Vagina (tissue), 2 donors: ENCODE measurements at regions not wholly inside any gene's neighbourhood (a gene's known extent, or its start where the extent isn't known, plus 50 kb on each side); places are given as distances from the start of the nearest gene placed in this dataset.

Experiments
- DNase-seq, 2 donors: peaks; one replicate each; pipeline ENCODE4 v3.0.0-alpha.2; 2017; ENCODE audit errors: extremely low spot score in 2 of 2
- H3K27ac ChIP-seq: fragments of 200-600 bp; sonication (generic); one replicate; pipeline ENCODE4 v1.5.1; 2019
- H3K27me3 ChIP-seq: fragments of 200-600 bp; sonication (generic); one replicate; pipeline ENCODE4 v1.5.1; 2019
- H3K36me3 ChIP-seq, 2 donors: fragments of 200-600 bp; sonication (generic); one replicate each; pipeline ENCODE4 v1.5.1; 2017 to 2019
- H3K4me1 ChIP-seq: fragments of 200-600 bp; sonication (generic); one replicate; pipeline ENCODE4 v1.5.1; 2019
- H3K4me3 ChIP-seq, 2 donors: fragments of 200-600 bp; sonication (generic); 1 replicate in 1 of 2; 2 replicates in 1 of 2; pipeline ENCODE4 v1.5.1; 2016 to 2019
- H3K9me3 ChIP-seq: fragments of 200-600 bp; sonication (generic); one replicate; pipeline ENCODE4 v1.5.1; 2019
- POLR2A ChIP-seq, 2 donors: fragments of 450-650 bp; IDR thresholded peaks; one replicate each; pipeline ENCODE4 v1.6.1; 2017; ENCODE audit warnings: antibody characterized with exemption in 2 of 2, mild to moderate bottlenecking in 2 of 2, moderate library complexity in 2 of 2
- POLR2AphosphoS5 ChIP-seq, 2 donors: sonication (generic); formaldehyde crosslinking; IDR thresholded peaks; one replicate each; pipeline ENCODE4 v1.9.0; 2017; ENCODE audit warnings: antibody characterized with exemption in 2 of 2, mild to moderate bottlenecking in 2 of 2, low read depth in 1 of 2; ENCODE audit not compliant: insufficient read depth in 1 of 2
- intact Hi-C: fragments of 100-400 bp; cut with DNase I; formaldehyde crosslinking; loops from one replicate; pipeline ENCODE4 v1.15.1; 2023
- TF ChIP-seq, protein P1 (sequence below), 3 experiments: fragments of 450-650 bp in 2 of 3; fragments of 200-600 bp in 1 of 3; sonication (generic) in 1 of 3; IDR thresholded peaks; one replicate each; pipeline ENCODE4 v1.5.1; 2017 to 2019; ENCODE audit warnings: antibody characterized with exemption in 3 of 3, mild to moderate bottlenecking in 2 of 3, moderate library complexity in 2 of 3

DNA sequence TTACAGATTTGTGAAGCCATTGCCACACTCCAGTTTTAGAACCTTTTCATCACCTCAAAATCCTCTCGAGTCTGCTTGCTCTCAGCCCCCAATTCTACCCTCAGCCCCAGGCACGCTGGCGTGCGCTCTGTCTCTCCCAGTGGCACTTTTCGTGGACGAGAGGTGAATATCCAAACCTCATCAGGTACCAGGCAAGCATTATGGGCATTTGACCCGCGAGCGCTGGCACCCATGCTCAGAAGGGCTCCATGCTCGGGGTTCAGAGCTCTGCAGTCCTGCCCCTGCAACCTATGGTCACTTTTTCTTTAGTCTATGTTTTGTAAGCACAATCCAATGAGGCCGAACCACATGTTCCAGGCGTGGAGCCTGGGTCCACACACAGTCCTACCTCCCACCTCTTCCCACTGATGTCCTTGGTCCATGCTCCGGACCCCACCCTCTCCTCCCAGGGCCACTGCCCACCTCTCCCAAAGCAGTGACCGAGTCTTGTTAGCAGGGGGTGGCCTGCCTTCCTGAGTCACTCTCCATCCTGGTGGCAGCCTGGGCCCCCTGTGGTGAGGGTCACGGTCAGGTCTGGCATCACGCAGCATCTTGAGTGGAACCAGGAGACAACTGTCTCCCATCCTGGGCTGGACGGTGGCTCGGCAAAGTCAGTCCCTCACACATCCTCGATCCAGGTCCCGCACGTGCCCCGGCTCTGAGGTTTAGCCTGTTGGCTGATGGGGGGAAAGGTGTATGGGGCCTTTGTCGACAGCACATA lies 256.9 kb downstream of the NDUFA10 start:
- intact Hi-C loops: no loop called here
- DNase-seq: no peak
- no peak overlapping the region for H3K4me3 ChIP-seq

DNA sequence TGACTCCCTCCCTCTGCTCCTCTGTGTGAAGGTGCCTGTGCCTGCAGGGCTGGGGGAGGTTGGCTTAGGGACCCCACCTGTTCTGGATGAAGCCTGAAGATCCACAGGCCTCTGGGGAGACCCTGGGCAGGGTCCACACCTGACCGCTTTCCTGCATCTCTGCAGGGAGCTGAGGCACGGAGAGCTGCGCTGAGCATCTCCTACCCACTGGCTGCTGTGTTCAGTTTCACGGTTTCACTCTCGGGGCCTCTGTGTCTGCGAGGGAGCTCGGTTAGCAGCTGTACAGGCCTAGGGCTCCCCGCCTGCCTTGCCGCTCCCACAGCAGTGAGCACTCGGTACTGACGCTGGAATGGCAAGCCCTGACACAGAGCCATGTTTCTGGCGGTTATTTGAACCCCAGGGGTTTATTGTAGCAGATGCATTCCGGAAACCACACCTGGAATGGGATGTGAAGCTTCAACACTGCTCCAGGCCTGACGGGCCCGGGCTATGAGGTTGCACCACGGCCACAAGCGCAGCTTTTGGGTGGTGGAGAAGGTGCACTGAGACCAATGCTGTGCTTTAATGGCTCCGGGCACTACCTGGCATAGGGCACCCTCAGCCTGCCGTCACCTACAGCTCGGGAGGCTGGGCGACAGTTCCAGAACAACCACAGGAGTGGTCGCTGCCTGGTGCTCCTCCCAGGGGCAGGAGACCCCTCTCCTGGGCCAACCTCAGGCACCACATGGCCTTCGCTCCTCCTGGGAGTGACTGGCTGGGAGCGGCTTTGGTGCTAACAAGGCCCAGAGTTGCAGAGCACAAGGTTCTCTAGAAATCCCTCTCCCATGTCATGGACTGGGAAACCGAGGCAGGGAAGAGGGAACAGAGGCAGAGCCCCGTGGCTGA lies 257.9 kb downstream of the NDUFA10 start:
- TF ChIP-seq, protein P1, sequence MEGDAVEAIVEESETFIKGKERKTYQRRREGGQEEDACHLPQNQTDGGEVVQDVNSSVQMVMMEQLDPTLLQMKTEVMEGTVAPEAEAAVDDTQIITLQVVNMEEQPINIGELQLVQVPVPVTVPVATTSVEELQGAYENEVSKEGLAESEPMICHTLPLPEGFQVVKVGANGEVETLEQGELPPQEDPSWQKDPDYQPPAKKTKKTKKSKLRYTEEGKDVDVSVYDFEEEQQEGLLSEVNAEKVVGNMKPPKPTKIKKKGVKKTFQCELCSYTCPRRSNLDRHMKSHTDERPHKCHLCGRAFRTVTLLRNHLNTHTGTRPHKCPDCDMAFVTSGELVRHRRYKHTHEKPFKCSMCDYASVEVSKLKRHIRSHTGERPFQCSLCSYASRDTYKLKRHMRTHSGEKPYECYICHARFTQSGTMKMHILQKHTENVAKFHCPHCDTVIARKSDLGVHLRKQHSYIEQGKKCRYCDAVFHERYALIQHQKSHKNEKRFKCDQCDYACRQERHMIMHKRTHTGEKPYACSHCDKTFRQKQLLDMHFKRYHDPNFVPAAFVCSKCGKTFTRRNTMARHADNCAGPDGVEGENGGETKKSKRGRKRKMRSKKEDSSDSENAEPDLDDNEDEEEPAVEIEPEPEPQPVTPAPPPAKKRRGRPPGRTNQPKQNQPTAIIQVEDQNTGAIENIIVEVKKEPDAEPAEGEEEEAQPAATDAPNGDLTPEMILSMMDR (IDR thresholded peaks at IDR 0.05): no peak
- TF ChIP-seq POLR2A (IDR thresholded peaks at IDR 0.05) (no peak), POLR2AphosphoS5 (IDR thresholded peaks at IDR 0.05; ENCODE audit: insufficient read depth in 1 of 2, low read depth in 1 of 2) (no peak)
- no peak overlapping the region for H3K4me3 ChIP-seq
- H3K27ac ChIP-seq: no peak overlapping the region
- DNase-seq: no peak
- intact Hi-C loops: no loop called here
- no peaks in the 10 kb centered on the region for H3K4me1 ChIP-seq
- no peaks in the 10 kb centered on the region for H3K9me3 ChIP-seq
- H3K36me3 ChIP-seq: no peaks in the 10 kb centered on the region
- H3K27me3 ChIP-seq: no peaks in the 10 kb centered on the region

More for the DNA sequence above, 256.9 kb downstream of the NDUFA10 start:
- no peak overlapping the region for H3K27ac ChIP-seq
- H3K27me3 ChIP-seq: no peaks in the 10 kb centered on the region
- TF ChIP-seq POLR2A (IDR thresholded peaks at IDR 0.05): no peak
- TF ChIP-seq, protein P1 (IDR thresholded peaks at IDR 0.05): no peak
- no peak for TF ChIP-seq POLR2AphosphoS5 (IDR thresholded peaks at IDR 0.05; ENCODE audit: insufficient read depth in 1 of 2, low read depth in 1 of 2)
- H3K36me3 ChIP-seq: no peaks in the 10 kb centered on the region
- H3K4me1 ChIP-seq: no peaks in the 10 kb centered on the region
- no peaks in the 10 kb centered on the region for H3K9me3 ChIP-seq

- intact Hi-C loops: no loop called here
- no peak overlapping the region for H3K4me3 ChIP-seq
- H3K27ac ChIP-seq: no peak overlapping the region
- H3K27me3 ChIP-seq: no peaks in the 10 kb centered on the region
- H3K36me3 ChIP-seq: no peaks in the 10 kb centered on the region
- TF ChIP-seq POLR2AphosphoS5 (IDR thresholded peaks at IDR 0.05; ENCODE audit: insufficient read depth in 1 of 2, low read depth in 1 of 2): no peak
- TF ChIP-seq POLR2A (IDR thresholded peaks at IDR 0.05): no peak
- TF ChIP-seq, protein P1 (IDR thresholded peaks at IDR 0.05): no peak
- no peaks in the 10 kb centered on the region for H3K4me1 ChIP-seq
- no peaks in the 10 kb centered on the region for H3K9me3 ChIP-seq
- no peak for DNase-seq
Observed at GRCh38 chr2:239765911-239766310, 259.2 kb downstream of the NDUFA10 start.

DNA sequence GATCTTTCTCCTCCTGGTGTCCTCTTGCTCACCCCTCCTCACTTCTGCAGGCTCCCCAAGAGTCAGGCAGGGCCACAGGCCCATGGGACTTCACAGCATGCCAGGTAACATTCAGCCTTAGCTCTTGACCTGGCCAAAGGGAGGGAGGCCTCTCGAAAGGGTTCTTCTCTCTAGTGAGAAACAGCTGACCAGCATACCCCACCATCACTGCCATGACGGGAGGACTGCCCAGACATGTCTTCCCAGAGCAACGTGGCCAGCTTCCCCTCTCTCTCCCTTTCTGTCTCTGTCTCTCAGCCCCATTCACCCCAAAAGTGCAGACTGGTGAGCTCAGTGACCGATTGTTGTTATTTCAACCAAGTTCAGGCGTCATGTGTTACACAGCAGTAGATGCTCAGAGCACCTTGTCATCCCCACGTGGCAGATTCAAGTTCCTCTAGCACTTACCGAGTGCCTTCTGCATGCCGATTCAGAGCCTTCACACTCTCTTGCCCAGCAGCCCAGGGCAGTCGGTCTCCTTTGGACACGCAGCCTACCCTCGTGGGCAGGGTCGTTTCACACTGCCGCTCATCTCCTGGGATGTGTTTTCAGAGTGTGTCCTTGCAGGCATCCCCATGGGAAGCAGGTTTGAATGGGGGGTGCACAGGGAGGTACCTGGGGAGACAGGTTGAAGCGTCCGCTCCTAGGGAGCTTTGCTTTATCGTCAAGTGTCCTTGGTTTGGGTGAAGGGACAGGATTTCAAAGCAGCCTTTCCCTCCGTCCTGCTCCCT lies 259.9 kb downstream of the NDUFA10 start:
- H3K4me1 ChIP-seq: no peaks in the 10 kb centered on the region
- DNase-seq: no peak

More for the DNA sequence above, 259.9 kb downstream of the NDUFA10 start:
- intact Hi-C loops: no loop called here
- Histone ChIP-seq H3K27me3 (no peaks in the 10 kb centered on the region), H3K36me3 (no peaks in the 10 kb centered on the region), H3K4me3 (no peak overlapping the region), H3K27ac (no peak overlapping the region), H3K9me3 (no peaks in the 10 kb centered on the region)
- TF ChIP-seq POLR2AphosphoS5 (IDR thresholded peaks at IDR 0.05; ENCODE audit: insufficient read depth in 1 of 2, low read depth in 1 of 2) (no peak), POLR2A (IDR thresholded peaks at IDR 0.05) (no peak)
- TF ChIP-seq, protein P1 (IDR thresholded peaks at IDR 0.05): no peak
